GM18861 (cell line): ENCODE measurements at regions not wholly inside any gene's neighbourhood (a gene's known extent, or its start where the extent isn't known, plus 50 kb on each side); places are given as distances from the start of the nearest gene placed in this dataset.
A peak's percentile ranks its signal among the peaks of the same experiment; 100 is the strongest.
"Not testable (repeated sequence)": the region's sequence is repeated elsewhere in the genome, so short reads cannot be mapped to it uniquely, and the experiment has no call there.

Experiments
- ATAC-seq: cut with Tn5 transposase; IDR thresholded peaks from one replicate; pipeline ENCODE4 v1.9.1; 2021; ENCODE audit not compliant: unreplicated experiment

DNA sequence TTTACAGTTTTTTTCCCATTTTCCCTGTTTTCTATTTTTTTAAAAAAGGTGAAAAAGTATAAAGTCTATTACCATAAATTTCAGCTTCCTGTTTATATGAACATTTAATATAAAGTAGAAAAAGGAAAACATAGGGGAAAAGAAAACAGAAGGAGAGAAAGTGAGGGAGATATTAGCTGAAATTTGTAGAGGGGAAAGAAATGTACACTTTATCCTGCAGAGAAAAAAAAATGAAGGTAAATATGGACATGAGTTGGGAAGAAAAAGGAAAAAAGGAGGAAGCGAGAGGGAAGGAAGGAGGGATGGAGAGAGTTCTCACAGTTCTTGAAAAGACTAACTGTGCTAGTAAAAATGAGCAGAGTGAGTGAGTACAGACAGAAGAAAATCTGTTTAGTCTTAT, 91.6 kb upstream of the BTG1 start:
- ATAC-seq: no peak

- ATAC-seq: no peak
Observed at GRCh38 chr12:92235703-92236472, 90.2 kb upstream of the BTG1 start.

- no peak for ATAC-seq
Observed at GRCh38 chr12:92234533-92234932, 88.9 kb upstream of the BTG1 start.

- no peak for ATAC-seq
Observed at GRCh38 chr12:92233346-92234015, 87.8 kb upstream of the BTG1 start.

GRCh38 chr12:92232371-92232932, 86.8 kb upstream of the BTG1 start:
- ATAC-seq: not testable (repeated sequence)

GRCh38 chr12:92231945-92232344, 86.3 kb upstream of the BTG1 start:
- ATAC-seq: not testable (repeated sequence)

DNA sequence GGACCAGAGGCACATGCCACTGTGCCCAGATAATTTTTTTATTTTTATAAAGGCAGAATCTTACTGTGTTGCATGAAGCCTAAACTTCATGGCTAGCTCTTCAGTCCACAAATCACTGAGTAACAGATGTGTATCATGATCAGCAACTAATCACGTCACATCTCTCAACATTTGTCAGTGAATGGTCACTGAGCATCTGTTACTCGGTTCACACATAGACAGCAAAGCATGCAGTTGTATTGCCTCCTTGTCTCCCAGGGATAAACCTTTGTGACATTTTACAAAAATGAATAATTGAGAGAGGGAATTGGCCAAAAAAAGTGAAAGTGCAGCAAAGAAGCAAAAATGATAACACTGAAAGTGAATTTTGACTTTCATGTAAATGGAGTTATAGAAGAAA, 85.9 kb upstream of the BTG1 start:
- ATAC-seq: not testable (repeated sequence)

DNA sequence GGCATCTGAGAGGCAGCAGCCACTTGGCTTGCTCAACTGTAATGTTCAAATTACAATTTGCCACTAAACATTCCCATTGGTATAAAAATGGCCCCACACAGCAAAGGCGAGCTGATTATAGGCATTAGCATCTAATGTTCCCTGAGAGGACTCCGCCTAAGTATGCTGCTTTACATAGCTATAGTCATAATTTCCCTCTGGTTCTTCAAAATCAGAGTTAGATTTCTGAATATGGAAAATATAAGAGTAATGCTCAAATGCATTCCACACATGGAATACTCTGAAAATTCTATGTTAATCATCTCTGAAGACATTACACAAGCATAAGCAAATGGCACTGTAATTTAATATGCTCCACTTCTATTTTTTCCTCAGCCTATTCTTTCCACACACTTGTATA, 83.7 kb upstream of the BTG1 start:
- ATAC-seq: no peak

GRCh38 chr12:92226961-92227360, 81.3 kb upstream of the BTG1 start:
- ATAC-seq: no peak

DNA sequence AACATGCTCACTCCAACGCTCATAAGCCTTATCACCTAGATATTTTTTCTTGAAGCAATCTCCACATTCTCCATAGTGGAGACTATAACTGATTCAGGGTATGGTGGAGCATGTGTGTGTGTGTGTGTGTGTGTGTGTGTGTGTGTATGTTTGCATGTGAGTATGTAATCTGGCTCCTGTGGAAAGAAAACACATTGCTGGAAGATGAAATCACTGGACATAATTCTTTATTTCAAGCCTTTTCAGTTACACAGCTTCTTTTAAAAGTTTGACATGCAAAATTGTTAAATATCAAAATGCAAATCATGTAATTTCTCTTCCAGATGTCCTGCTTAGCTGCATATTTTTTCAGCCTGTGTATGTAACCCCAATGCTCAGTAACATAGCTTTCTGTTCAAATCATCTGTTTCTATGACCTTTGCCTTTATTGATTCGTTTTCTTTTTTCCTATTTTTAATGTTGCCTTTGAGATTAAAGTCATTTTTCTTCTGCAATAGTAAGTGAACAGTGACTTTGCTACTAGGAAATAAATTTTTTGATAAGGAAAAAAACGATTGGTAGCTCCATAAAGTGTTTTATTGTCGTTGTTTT, 80.5 kb upstream of the BTG1 start:
- no peak for ATAC-seq

DNA sequence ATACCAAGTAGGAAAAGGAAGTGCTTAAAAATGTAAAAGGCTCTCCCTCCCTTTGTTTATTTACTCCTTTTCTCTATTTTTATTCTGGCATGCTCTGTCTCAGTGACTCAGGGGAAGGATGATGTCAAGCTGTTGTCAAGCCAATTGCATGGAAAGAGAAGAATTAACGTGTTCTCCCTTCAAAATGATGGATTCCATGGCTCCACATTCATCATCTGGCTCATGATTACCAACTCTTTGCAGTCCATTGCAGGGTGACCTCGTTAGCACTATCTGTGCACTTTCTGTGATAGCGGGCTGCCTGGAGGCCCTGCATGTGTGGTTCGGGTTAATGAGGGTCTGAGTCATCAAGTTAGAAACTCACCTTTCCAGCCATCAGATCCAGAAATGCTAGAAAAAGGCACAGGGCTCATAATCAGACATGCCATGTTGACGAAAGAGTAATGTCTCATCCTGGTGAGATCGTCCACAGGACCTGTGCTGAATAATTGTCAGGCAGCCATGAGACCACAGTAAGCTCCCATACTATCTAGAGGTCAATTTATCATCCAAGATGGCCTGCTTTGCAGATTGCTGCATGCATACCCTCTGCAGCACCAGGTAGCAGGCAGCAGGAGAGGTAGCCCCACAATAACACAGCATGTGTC, 79.2 kb upstream of the BTG1 start:
- ATAC-seq: no peak

- no peak for ATAC-seq
Observed at GRCh38 chr12:92223481-92223880, 77.8 kb upstream of the BTG1 start.

- no peak for ATAC-seq
Observed at GRCh38 chr12:92221656-92222315, 76.1 kb upstream of the BTG1 start.

DNA sequence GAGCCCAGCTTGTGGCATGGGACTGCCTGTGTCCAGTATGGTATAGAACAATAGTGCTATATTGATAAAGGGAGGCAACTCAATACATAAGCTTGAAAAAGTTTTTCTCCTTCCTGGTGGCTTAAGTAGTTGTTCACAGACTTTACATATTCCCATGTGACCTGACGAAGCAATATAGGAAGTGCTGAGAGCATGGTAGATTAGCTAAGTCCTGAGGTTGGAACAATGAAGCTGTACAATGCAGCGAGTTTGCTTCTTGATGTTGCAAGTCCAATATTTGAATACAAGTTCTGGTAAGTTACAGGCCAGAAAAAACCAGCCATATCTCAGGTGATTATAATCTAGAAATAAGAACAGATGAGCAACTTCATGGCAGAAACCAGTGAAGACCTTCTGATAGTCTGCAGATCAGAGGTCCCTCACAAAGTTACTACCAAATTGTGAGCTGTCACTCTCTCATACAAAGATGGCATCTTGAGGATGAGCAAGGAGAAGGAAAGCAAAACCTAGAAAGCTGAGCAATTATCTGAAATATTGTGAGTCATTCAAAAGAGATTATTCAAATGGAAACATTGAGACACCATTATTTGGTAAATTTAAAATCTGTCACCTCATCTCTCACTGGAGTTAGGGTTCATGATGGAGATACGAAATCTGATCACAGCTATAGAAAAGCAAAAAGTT, 72.9 kb upstream of the BTG1 start:
- no peak for ATAC-seq

GRCh38 chr12:92216092-92216491, 70.4 kb upstream of the BTG1 start:
- no peak for ATAC-seq

DNA sequence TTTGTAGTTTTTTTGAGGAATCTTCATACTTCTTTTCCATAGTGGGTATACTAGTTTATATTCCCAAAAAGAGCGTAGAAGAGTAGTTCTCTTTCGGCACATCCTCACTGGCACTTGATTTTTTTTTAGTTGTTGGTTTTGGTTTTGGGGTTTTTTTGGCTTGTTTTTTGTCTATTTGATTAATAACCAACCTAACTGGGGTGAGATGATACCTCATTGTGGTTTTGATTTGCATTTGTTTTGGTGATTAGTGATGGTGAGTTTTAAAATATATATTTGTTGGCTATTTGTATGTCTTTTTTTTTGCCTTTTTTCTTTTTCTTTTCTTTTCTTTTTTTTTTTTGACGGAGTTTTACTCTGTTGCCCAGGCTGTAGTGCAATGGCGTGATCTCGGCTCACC, 69.7 kb upstream of the BTG1 start:
- no peak for ATAC-seq

DNA sequence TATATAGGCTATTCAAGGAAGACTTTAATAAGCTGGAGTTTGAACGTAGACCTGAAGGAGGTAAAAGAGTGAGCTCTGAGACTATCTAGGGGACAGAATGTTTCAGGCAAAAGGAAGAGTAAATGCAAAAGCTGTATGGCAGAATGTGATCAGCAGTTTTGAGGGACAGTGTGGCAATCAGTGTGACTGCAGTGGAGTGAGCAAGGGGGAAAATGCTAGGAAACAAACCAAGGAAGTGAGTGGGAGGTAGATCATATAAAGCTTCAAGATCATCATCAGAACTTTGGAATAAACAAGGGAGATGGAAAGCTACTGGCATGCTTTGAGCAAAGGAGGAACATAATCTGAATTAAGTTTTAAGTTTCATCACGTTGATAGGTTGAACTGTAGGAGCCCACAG, 67.5 kb upstream of the BTG1 start:
- ATAC-seq: no peak

DNA sequence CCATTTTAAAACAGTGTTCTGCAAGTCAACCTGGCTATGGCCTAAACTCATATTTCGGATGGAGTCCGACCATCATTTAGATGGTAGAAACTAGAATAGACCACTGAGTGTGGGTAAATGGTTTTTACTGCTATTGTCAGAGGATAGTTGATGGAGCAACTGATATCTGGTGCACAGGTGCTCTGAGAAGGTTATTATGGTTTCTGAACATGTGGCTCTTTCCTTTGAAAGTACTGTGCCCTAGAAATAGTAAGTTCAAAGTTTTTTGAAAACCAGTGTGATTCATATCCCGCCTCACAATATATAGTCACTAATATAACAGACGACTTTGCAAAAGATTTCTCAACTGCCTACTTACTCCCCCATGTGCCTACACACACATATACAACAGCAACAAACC, 64.4 kb upstream of the BTG1 start:
- no peak for ATAC-seq

- ATAC-seq: peak; percentile 83
Observed at GRCh38 chr12:92208613-92209121, 63.0 kb upstream of the BTG1 start.

DNA sequence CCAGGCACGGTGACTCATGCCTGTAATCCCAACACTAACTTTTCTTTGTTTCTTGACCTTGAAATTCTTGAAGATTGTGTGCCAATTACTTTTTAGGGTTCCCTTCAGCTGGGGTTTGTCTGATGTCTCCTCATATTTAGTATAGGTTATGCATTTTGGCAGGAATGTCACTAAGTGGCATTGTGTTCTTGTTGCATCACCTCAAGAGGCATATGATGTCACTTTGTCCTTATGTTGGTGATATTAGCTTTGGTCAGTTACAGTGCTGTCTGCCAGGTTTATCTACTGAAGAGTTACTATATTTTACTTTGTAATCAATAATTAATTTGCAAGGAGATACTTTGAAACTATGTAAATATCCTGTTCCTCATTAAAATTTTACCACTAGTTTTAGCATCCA, 61.0 kb upstream of the BTG1 start:
- ATAC-seq: no peak
